Left cardiac atrium (tissue), 4 donors: ENCODE measurements at regions not wholly inside any gene's neighbourhood (a gene's known extent, or its start where the extent isn't known, plus 50 kb on each side); places are given as distances from the start of the nearest gene placed in this dataset.

Experiments
- ATAC-seq, 2 donors: fragments of 200-7000 bp; cut with Tn5 transposase; one replicate each; pipeline ENCODE4 v1.9.1; 2020; ENCODE audit warnings: mild to moderate bottlenecking in 2 of 2, moderate library complexity in 2 of 2
- DNase-seq: peaks from one replicate; pipeline ENCODE4 v3.0.0-alpha.2; 2020
- intact Hi-C, 2 donors: fragments of 100-400 bp; cut with DNase I; formaldehyde crosslinking; loops; one replicate each; pipeline versions ENCODE4 v1.14.1 to v1.15.1; 2022 to 2023
- donor health status: DM: no; HTN: yes; CAD: no.
- donor health status: DM: no; HTN: yes; CAD: no; lungs with severe emphysema.
- donor health status: DM: yes; HTN: yes; CAD: no.
- donor health status: Dilated cardiomyopathy.

DNA sequence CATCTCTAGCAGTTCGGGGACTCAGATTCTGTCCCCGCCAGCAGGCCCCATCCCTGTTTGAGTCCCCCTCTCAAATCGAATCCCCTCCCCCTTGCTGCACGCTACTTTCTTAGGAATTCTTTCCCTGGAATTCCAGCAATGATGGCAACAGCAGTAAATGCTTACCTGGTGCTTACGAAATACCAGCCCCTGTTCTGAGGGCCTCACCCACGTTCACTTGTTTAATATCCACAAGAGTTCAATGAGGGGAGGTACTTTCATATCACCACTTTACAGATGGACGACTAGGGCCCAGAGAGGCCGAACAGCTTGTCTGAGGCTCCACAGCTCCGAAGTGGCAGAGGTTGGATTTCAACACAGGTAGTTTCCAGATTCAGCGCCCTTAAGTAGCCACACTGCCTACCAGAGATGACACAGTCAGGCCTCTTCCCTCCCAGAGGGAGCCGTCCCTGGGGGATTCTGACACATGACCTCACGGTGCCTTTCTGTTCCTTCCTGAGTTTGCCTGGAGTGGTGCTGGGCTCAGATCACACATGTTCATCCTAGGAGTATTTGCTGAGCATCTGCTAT, 120.7 kb upstream of the GSE1 start:
- DNase-seq (no peak), ATAC-seq (peak in 1 of 2 donors; percentile 4)
- intact Hi-C loops: no loop called here

DNA sequence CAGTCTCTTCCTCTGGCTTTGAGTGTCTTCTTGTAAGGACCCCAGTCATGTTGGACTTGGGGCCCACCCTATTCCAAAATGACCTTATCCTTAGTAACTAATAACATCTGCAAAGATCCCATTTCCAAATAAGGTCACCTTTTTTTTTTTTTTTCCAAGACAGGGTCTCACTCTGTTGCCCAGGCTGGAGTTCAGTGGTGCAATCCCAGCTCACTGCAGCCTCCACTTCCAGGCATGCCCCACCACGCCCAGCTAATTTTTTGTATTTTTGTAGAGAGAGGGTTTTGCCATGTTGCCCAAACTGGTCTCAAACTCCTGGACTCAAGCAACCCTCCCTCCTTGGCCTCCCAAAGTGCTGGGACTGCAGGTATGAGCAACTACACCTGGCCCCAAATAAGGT, 118.8 kb upstream of the GSE1 start:
- no peak for DNase-seq
- intact Hi-C loops: no loop called here
- no peak for ATAC-seq

DNA sequence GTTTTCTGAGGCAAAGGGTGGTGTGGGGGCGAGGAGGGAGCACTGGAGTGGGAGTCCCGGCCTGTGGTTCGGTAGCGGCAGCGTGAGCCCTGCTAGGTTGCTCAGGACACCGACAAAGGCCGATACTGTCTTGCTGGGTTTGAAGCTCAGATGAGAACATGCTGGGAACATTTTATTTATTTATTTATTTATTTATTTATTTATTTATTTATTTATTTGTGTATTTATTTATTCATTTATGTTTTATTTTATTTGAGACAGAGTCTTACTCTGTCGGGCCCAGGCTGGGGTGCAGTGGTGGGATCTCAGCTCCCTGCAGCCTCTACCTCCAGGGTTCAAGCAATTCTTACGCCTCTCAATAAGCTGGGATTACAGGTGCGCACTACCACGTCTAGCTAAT, 117.9 kb upstream of the GSE1 start:
- intact Hi-C loops: no loop called here
- ATAC-seq: no peak
- no peak for DNase-seq

DNA sequence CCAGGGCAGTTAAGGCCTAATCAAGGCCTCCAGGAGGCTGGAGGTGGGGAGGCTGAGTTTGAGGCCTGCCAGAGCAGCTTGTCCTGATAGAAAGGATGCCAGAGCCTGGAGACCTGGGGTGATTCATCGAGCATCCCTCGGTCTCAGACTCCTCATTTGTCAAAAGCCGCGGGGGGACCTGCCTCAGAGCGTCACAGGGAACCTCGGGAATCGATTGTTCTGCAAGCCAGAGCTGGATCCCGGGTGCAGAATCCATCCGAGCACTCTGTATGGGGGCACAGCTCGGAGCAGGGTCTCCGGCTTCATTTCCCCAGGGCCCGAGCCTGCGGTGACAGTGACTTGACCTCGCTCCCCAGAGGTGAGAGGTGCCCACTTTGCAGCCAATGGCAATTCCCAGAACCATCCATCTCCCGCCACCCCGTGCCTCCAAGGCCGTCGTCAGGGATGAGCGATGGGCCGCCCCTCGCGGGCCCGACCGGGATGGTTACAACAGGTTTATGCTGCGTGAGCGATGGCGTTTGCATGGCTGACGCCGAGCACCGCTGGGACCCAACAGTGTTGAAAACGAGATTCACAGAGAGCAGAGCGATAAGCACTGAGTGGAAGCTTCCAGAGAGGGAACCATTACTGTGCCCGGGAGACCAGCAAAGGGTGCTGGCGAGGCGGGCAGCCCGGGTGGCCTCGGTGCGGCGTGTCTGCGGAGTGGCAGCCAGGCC, 117.1 kb upstream of the GSE1 start:
- ATAC-seq (no peak), DNase-seq (no peak)
- intact Hi-C loops: no loop called here

DNA sequence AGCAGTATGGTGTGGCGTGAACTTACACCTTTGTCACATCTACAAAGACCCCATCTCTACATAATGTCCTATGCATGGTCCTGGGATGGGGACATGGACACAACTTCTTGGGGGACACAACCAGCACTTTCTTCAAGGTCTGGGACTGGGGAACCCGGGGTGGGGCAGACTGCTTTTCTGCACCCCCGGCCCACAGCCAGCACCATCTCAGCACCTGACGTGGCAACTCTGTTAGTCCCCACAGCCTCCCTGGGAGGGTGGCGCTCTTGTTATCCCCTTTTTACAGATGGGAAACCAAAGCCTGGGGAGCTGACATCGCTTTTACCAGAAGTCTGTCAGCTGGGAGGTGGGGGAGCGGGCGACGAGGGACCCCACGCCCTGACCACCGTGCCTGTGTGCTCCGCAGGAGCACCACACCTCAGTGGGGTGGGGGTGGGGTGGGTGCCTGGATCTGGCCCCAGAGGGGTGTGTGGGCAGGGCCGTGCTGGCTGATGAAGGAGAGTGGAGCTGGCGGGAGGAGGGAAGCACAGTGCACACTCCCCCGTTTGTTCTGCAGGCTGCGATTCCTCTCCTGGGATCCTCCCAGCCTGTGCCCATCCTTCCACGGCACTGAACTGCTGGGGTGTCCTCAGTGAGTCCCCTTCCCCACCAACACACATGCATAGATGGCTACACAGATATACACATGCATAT, 115.4 kb upstream of the GSE1 start:
- ATAC-seq: peak in 1 of 2 donors; percentile 47

DNA sequence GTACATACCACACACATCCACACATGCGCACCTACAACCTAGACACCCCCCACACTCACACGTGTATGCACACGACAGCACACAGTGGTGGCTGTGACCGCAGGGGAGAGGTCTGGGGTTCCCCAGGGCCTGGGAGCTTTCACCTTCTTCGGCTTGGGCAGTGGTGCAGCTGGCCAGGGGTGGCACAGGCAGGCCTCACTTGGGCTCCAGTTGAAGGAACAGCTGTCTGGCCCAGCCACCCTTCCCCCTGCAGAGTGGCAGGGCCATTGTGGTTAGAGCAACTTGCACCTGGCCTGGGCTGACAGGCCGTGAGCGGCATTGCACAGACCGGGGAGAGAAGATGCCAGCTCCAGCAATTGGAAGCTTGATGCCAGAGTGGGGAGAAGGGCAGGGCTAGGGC, 114.5 kb upstream of the GSE1 start:
- intact Hi-C loops: no loop called here
- ATAC-seq (peak in 1 of 2 donors; percentile 29), DNase-seq (no peak)

More for the DNA sequence above, 115.4 kb upstream of the GSE1 start:
- no peak for DNase-seq
- intact Hi-C loops: no loop called here

DNA sequence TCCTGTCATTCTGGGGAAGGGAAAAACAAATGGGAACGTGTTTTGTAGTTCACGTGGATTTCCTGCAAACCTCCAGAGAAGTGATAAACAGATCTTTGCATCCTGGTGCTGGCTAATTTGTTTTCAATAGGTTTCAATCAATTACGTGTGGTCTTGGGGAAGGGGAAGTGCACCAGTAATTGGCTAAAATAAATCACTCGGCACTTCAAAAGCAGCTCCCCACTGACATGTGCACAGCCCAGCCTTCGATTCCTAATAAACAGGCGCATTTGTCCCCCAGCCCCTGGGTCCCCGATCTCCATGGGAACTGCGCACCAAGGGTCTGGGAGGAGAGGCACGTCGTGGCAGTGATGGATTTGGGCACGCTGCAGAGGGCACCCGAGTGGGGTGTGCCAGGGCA, 112.9 kb upstream of the GSE1 start:
- ATAC-seq: no peak
- intact Hi-C loops: no loop called here
- DNase-seq: no peak

DNA sequence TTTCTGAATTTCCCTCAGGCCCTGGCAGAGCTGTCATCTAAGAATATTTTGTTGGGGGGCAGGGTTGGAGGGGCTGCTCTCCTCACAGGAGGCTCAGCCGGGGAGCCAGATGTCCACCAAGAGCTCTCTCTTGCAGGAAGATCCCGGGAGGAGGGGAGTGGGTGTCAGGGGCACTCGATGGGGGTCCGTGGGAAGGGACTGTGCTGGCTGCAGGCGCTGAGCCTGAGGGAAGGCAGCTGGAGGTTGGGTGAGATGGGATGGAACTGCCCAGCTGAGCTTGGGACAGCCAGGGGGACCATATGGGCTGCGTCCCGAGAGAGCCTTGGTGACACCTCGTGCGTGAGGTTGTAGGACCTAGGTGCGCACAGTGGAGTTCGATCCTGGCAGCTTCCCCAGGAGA, 111.2 kb upstream of the GSE1 start:
- intact Hi-C loops: no loop called here
- ATAC-seq: no peak
- no peak for DNase-seq

DNA sequence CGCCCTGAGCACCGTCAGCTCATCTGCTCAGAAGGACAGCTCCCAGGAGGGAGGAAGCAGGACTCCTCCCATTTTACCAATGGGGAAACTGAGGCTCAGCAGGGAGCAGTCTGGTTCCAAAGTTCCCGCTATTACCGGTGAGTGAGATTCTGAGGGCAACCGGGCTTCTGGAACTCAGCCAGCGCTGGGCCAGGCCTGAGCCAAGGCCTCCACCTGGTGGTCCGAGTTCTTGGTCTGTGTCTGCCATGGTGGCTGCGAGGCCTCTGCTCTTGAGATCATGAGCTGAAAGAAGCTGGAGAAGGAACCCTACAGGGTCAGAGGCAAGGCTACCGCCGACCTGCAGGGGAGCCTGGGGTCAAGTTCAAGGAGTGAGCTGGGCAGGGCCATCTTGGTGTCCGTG, 110.8 kb upstream of the GSE1 start:
- intact Hi-C loops: no loop called here
- ATAC-seq (no peak), DNase-seq (no peak)

DNA sequence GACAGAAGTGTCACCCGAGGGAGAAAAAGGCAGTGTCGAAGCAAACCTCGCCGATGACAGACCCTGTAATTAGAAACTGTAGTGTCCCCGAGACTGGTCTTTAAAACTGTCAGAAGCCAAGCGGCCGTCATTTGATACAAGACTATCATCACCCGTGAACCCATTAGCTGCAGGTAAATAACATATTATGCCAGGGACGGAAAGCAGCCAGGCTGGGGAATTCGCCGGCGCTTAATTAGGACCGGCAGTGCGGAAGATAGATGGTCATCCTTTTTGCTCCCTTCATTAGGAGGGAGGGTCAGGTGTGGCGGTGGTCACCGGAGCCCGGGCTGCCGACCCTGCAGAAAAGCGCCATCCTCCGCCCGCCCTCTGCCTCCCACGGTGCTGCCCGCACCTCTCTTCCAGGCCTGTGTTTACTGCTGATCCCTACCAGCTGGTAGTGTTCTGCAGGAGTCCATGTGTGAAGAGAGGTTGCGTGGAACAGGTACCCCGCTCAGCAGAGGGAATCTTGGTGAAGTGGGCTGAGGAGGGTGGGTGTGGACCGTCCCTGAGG, 109.4 kb upstream of the GSE1 start:
- ATAC-seq: no peak
- DNase-seq: no peak
- intact Hi-C loops: no loop called here

DNA sequence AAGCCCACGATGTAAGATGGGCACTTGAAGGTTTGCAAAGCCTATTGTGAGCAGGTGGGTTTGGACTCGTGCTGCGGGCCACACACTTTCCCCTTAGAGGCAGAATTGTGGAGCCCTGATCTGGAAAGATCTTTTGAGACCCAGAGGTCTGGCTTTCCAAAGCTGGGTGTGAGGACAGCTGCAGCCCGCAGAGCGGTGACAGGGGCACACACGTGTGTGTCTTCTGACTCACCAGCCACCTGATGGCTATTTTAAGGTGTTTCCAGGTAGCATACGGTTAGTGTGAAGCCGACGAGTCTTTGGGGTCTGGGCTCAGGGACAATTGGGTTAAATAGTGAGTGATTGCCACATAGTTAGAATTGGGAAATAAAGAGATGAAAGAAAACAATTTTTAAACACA, 108.9 kb upstream of the GSE1 start:
- intact Hi-C loops: no loop called here
- ATAC-seq: no peak
- no peak for DNase-seq

DNA sequence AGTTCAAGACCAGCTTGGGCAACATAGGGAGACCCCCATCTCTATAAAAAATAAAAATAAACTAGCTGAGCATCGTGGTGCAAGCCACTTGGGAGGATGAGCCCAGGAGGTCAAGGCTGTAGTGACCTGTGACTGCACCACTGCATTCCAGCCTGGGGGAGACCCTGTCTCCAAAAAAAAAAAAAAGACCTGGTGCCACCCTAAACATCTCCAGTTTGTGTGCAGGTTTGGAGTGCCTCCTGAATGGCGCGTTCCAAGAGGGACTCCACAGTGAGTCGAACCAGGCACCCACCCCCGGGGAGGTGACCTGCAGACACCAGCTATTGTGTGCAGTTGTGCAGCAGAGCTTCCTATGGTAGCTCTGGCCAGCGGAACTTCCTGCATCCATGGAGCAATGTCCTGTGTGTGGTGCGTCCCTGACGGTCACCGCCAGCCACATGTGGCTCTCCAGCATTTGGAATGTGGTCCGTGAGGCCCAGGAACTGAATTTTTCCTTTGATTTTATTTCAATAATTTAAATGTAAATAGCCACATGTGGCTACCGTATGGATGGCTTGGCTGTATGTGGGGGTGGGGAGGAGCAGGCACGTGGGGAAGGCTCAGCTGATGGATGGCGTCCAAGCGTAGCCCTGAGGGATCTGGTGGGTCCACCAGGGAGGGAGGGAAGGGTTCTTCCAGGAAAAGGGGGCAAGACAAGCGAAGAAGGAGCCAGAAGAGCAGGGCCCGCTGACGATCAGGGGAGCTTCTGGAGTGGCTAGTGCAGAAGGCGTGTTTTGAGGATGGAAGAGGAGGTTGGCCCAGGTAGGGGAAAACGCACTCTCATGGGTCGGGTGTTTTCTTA, 107.1 kb upstream of the GSE1 start:
- intact Hi-C loops: no loop called here
- DNase-seq (no peak), ATAC-seq (peak in 1 of 2 donors; percentile 17)

DNA sequence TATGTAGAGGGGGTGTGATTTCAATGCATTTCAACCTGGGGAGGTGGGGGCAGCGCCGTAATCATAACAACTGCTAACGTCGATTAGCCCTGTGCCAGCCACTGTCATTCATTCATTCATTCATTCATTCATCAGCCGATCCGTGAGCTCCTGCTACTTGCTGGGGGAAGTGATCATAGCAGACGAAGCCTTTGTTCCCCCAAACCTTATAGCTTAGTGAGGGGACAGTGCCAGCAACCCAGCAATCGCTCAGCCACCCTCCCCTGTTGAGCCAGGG, 106.5 kb upstream of the GSE1 start:
- DNase-seq (no peak), ATAC-seq (no peak)
- intact Hi-C loops: no loop called here

DNA sequence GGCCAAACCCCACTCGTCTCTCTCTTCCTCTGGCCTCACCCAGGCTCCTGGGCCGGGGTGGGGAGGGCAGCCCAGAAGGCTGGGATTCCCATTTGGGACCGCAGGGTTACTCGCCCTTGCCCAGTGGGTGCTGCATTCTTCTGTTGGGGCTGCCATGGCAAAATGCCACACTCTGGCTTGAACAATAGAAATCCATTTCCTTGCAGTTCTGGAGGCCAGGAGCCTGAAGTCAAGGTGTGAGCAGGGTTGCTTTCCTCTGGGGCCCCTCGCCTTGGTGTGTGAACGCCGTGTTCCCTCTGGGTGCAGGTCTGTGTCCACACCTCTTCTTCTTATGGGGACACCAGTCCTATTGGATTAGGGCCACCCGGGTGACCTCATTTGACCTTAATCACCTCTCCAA, 105.8 kb upstream of the GSE1 start:
- intact Hi-C loops: no loop called here
- ATAC-seq: no peak
- no peak for DNase-seq

DNA sequence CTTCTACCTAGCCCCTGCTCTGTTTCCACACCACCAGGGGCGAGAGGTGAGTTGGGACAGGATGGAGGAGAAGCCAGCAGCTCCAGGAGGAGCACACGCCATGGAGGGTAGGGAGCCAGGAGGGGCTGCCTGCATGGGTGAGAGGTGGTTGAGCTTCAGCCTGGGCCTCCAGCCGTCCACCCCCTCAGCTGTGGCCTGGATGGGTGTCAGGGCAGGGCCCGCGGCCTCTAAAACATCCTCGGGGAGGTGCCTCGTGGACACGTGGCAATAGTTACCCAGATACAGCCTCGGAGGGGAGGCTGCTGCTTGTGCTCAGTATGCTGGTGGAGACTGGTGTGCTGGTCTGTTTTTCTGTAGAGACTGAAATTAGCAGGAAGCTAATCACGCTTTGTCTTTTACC, 104.7 kb upstream of the GSE1 start:
- DNase-seq: no peak
- no peak for ATAC-seq
- intact Hi-C loops: no loop called here

DNA sequence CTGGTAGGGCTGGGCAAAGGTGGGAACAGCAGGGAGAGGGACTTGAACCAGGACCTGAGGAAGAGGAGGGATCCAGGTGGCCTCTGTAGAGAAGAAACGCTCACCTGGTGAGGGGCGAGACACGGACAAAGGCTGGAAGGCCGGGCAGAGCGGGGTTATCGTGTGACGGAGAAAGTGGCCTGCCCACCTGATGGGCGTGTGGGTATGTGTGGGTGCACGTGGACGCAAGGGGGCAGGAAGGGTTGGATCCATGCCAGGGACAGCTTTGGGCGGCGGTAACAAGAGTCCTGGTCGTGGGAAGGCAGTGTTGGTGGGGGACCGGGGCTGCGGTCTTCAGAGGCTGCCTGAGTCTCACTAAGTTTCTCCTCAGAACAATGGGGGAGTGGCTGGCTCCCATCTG, 104.1 kb upstream of the GSE1 start:
- no peak for ATAC-seq
- intact Hi-C loops: no loop called here
- no peak for DNase-seq

DNA sequence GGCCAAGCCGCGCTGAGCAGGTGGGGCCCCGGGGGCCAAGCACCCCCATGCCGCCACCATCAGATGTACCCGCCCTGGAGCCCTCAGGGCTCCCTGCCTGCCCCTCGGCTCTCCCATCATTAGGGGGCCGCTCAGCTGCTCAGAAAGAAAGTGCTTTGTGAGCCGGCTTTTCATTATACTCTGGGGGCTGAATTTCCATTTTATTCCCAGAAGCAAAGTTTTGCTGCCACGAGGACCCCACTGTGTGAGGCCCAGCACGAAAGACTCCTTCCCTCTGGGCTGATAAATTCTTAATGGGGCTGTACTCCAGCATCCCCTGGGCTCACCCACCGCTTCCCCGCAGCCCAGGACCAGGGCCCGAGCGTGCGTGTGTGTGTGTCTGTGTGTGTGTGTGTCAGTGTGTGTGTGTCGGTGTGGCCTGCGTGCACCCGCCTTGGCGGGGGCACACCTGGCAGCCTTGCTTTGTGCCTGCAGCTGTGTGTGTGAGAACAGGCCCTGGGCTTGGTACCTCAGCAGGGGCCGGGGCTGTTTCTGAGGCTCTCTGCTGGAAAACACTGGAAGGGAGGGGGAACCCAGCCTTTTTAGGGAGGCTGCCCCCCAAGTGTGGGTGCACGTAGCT, 103.0 kb upstream of the GSE1 start:
- intact Hi-C loops: no loop called here
- ATAC-seq (no peak), DNase-seq (no peak)

DNA sequence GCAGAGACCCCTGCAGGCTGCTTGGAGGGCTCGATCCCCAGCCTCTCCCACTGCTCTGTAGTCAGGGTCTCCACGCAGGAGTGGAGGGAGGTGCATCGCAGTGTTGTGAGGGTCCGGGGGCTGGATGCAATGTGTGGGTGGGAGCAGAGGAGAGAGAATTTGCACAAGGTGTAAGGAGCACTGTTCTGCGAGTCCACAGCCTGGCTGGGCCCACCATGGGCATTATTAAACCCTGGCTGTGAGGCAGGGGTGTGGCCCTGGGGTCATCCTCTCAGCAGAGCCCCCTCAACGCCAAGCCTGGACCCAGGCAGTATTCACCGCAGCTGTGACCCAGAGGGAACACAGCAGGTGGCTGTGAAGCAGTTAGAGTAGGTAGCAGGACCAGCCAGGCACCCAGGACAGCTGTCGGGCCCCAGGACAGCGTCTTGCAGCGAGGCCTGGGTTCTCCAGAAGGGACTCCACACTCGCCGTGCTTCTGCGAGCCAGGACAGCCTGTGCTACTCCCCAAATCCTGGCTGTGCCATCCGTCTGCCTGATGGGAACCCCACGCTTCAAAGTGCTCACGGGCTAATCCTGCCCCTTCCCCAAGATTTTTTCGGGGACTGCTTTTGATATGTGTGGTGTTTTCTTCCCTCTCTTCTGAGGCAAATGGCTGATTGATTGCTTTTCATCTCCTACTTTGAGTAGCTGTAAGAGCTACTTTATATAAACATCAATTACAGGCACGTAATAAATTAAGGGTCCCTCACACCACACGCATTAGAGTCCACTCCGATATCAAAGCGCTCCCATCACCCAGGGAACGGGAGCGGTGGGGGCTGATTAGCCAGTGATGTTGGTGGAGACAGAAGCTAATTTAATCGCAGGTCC, 100.9 kb upstream of the GSE1 start:
- intact Hi-C loops: no loop called here
- DNase-seq: no peak
- ATAC-seq: no peak

DNA sequence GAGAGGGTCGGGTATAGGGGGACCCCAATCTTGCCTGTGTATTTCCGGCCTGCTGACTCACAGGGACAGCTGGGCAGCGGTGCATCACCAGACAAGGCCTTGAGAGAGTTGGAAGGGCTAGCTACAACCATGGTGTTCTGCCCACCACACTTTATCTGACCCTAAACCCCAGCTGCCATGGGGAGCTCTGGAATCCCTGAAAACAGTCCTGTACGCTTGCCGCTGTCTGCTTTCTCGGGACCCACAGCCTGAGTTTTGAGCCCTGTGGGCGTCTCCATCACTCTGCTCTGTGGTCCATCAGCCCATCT, 100.4 kb upstream of the GSE1 start:
- intact Hi-C loops: no loop called here
- ATAC-seq: no peak
- DNase-seq: no peak
